HG03460 (cell line): ENCODE measurements at regions not wholly inside any gene's neighbourhood (a gene's known extent, or its start where the extent isn't known, plus 50 kb on each side); places are given as distances from the start of the nearest gene placed in this dataset.

Experiments used
- ATAC-seq: cut with Tn5 transposase; IDR thresholded peaks from one replicate; pipeline ENCODE4 v1.9.1; 2021; ENCODE audit not compliant: unreplicated experiment

DNA sequence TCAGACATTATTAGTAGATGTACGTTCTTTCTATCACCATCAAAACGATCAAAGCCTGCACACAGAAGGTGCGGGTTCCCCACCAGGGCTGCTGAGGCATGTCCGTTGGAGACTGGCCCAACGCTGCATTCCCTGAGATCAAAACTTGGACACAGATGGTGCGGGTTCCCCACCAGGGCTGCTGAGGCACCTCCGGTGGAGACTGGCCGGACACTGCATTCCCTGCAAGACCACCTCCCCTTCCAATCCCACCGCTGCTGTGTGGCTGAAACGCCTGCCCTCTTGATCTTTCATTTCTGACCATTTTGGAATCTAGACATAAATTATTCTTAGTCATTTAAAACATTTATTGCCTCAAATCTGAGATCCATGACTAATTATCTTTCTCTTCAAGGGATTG lies 254.2 kb upstream of the SALL3 start:
- no peak for ATAC-seq

- ATAC-seq = no peak
Observed at GRCh38 chr18:78726326-78727056, 253.1 kb upstream of the SALL3 start.

DNA sequence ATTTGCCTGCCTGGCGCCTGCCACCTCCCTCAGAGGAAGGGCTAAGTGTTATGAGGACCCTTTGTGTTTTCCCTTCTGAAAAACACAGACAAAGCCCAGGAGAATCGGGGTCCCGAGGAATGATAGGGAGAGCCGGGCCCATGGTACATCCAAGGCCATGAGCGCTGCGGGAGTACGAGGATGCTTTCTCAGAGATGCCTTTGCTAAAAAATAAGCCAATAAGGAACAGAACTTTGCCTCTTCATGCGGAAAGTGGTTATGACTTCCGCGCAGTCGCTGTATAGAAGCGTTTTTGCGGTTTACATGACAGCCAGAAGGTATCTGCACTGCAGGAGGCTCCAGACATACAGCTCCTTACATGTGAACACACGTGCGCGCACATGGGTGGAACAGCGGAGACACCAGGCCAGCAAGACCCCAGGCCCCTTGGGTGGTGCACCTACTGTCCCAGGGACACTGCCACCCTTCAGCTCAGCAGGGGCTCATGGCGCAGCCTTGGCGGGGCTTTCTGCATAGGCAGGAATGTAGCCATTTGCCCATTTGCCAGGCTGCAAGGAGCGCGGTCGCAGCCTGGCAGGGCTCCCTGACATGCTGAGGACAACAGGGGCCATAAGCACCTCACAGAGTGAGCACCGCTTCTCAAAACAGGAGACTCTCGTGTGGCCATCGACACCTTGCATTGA lies 252.4 kb upstream of the SALL3 start:
- no peak for ATAC-seq

GRCh38 chr18:78727877-78728783 lies 251.5 kb upstream of the SALL3 start:
- ATAC-seq = no peak

GRCh38 chr18:78728784-78729467 lies 250.7 kb upstream of the SALL3 start:
- no peak for ATAC-seq

DNA sequence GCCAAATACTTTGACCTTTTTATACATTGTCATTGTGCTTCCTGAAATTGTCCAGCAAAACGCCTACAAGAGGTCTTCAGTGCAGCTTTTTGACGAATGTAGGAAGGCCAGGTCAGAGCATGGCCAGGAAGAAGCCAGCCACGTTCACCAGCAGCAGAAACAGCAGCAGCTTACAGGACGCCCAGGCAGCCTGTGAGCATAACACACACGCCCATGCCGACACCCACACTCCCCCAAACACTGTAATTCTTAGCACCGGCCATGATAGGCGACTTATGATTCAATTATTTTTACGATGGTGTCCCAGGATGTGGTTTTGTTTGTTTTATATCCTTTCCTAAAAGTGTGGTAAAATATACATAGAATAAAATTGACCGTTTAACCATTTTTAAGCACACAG lies 249.1 kb upstream of the SALL3 start:
- no peak for ATAC-seq

GRCh38 chr18:78731016-78731397 lies 248.6 kb upstream of the SALL3 start:
- ATAC-seq = no peak

GRCh38 chr18:78731398-78732032 lies 248.1 kb upstream of the SALL3 start:
- ATAC-seq = no peak

DNA sequence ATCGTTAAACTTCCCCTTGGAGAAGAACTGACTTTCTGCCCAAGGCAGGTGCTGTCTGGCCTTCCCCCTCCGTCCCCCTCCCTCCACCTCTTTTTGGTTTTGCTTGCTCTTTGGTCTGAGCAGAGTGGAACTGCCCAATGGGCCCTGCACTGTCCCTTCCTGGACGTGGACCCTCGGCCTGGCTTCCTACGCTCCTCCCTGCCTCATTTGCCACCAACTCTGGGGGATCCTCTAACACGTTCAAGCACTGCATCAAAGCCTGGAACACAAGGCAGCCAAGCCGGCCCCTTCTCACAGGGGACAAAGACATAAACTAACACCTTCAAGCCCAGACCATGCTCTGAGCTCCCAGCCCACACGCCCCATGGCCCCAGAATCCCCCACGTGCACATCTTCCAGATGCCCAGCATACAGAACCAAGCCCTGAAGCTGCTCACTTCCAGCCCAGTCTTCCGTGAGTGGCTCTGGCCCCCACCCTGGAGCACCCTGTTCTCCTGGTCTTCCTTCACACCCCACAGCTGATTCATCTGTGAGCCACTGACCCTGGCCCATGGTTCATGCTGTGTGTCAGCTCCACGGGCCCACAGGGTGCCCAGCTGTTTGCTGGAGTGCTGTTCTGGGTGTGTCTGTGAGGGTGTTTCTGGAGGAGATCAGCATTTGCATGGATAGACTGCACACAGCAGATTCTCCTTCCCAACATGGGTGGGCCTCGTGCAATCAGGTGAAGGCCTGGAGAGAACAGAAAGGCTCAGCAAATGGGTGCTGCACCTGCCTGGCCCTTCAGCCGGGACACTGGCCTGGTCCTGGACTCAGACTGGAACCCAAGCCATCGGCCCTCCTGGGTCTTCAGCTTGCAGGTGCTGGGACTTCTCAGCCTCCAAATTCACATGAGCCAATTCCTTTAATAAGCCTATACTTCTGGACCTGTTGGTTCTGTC lies 247.1 kb upstream of the SALL3 start:
- ATAC-seq = no peak

DNA sequence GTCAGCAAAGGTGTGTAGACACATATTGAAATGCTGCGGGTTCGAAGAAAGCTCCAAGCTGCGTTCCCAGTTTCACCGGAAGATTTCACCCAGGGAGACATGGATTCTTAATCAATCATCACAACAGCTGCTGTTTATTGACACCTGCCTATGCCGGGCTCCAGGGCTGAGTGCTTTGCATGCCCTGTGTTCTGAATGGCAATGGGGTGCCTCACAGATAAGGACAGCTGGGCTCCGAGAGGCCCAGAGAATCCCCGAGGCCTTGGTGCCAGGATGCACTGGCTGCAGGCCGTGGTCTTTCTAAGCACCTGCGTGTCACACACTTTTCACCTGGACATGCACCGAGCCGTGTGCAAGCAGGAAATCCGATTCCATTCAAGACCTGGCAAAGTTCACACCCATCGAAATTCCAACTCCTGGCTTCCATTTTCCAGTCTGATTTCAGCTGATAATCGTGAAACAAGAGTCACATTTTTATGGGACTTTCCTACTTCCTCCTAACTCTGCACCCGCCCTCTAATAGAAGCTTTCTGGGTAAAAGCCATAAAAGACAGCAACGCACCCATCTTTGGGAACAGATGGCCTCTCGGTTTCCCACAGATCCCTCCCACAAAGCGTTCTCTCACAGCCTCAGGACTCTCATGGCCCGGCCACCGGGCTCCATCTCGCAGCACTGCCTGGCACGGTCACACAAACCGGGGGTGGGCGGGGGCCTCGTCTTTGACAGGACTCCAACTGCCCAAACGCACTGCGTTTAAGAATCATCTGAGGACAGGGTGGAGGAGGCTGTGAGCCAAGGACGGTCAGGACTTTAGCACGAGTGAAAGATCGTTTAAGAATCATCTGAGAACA lies 245.6 kb upstream of the SALL3 start:
- no peak for ATAC-seq

DNA sequence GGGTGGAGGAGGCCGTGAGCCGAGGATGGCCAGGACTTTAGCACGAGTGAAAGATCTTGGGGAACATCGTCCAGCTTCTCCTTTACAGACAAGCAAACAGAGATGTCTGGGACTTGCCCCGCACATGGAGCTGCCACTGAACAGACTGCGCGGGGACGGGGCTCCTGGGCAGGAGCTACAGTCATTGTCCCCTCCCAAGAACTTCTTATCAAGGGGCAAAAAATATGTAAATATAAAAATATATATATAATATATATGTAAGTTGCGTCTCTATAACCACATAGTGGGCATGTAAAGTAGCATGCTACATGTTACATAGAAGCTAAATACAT lies 245.0 kb upstream of the SALL3 start:
- ATAC-seq = no peak

DNA sequence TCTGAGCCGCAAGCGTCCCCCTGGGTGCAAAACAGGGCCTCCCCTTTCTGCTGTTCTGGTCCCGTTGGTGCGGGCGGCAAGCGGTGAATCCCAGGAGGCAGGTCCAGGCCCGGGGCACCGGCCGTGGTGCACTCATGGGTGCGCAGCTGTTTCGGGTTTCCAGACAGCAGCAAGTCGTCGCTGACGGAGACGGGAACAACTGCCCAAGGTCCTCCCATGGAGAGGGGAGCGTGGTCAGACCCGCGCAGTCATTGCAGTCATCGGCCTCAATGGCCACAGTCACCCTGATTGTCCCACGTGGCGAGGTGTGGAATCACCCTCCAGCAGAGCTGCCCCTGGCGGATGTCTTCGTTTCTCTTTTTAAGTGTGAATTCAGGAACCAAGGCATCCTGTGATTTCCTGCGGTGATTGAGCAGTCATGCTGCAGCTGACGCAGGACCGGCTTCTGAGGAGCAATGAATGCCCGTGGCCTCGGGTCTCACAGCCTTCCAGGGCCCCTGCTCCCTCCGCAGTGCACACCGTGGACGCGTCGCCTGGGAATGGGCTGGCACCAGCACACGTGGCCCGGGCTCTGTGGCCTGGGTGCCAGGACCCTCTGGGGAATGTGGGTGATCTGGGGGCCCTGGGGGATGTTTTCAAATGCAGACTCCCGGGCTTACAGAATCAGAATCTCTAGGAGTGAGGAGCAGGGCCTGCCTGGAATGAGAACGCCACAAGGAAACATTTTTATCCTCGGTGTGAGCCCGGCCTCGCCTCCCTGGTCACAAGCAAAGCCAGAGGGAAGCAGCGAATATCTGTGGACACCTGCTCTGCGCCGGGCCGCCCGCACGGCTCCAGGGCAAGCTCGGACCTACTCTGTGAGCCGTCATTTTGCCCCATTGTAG lies 244.2 kb upstream of the SALL3 start:
- no peak for ATAC-seq

DNA sequence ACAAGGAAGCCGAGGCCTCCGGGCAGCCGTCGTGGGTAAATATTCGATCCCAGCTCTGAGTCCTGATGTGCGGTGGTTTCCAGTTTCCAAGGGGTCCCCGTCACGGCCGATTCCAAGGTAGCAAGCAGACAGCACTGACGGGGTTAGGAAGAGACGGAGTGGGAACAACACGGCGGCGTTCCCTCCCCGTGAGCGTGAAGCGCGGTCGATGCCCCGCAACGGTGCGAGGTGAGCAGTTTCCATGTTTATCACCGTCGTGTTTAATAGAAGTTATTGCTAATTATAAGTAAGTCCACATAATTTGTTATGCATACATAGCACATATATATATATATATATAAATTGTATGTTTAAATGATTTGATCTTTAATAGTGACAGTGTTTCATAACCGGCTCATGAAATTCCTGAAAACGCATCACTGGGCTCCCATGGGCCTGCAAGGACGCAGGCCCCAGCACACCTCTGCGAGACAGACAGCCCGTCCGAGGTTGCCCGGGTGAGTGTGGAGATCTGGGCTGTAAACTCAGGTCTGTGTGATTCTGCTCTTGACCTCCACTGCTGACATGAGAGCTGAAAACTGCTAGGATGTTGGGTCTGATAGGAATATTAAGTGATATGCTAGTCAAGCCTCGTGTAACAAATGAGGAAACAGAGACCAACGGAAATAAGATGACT lies 243.5 kb upstream of the SALL3 start:
- no peak for ATAC-seq

DNA sequence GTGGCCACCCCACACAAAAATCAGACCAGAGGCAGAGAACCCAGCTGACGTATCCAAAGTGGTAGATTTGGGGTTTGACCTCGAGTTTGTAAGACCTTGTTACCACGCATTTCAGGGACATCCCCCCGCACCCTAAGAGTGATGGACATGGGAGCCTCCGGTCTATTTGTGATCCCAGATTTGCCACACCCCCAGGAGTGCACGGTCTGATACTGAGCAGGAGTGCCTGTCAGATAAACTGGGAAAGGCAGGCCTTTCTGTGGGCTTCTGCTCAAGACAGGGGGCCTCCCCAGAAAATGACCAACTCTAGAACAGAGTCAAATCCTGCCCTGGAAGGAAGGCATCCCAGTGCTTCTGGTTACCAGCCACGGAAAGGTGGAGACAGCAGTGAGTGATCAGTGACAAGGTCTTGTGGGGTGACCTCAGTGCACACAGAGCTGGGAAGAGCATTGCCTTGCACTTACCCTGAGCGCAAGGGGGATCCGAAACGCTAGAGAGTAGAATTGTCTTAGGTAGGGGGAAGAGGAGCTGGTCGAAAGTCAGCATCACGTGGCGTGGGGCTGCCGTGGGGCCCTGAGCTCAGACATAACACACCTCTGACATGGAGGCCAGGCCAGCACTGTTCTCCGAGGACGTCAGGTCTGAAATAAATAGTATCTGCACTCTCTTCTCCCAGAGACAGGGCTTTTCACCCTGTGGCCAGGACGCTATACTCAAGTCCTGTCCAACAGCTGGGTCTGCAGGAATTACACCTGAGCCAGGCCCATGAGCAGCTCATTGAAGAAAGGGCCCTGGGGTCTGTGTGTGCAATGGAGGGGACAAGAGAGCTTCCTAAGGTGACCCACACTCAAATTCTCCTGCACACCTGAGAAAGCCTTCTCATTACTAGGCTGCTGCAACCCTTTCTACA lies 242.4 kb upstream of the SALL3 start:
- no peak for ATAC-seq

DNA sequence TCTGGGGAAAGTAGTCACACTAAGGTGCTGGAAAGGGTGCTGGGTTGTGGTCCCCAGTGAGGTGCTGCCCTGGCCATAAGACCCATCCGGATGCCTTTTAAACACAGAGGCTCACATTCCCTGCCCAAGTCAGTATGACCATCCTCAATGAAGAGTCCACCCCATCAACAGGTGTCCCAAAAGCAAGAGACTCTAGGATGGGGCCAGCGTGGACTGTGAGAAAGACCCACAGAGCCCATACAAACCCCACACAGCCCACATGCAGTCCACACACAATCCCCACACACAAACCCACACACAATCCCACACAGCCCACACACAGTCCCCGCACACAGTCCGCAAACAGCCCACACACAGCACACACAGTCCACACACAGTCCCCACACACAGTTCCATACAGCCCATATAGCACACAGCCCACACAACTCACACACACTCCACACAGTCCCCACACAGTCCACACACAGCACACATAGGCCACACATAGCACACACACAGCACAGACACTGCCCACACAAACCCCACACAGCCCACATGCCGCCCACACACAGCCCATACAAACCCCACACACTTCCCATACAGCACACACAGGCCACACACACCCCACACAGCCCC lies 241.4 kb upstream of the SALL3 start:
- no peak for ATAC-seq

DNA sequence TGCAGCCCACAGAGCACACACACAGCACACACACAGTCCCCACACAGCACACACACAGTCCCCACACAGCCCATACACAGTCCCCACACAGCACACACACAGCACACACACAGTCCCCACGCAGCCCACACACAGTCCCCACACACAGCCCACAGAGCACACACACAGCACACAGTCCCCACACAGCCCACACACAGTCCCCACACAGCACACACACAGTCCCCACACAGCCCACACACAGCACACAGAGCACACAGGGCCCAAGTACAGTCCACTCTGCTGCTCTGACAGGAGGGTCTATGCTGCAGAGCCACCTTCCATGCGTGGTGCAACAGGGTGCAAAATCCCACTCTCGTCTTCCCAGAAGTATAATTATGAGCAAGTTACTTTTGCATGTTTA lies 240.5 kb upstream of the SALL3 start:
- ATAC-seq = no peak
